K562 (cell line): ENCODE measurements at regions not wholly inside any gene's neighbourhood (a gene's known extent, or its start where the extent isn't known, plus 50 kb on each side); places are given as distances from the start of the nearest gene placed in this dataset.

ENCODE experiments used
- CCNT2 ChIP-seq: IDR thresholded peaks from 2 replicates; pipeline ENCODE4 v1.6.1; 2011; ENCODE audit warnings: borderline replicate concordance, low read depth, mild to moderate bottlenecking, moderate library complexity, mixed read lengths, low read length; ENCODE audit not compliant: insufficient read length; ENCODE audit errors: extremely low read depth
- CREB1 ChIP-seq, 2 experiments: sonication (generic) in 1 of 2; formaldehyde crosslinking in 1 of 2; IDR thresholded peaks; 2 replicates each; pipeline versions ENCODE4 v1.6.1 to v1.8.0; 2012 to 2022; ENCODE audit warnings: inconsistent platforms in 1 of 2, mild to moderate bottlenecking in 1 of 2, missing genetic modification reagents in 1 of 2, moderate library complexity in 1 of 2
- RBM25 ChIP-seq: fragments of 200-400 bp; formaldehyde crosslinking; IDR thresholded peaks from 2 replicates; pipeline ENCODE4 v1.6.1; 2018; ENCODE audit warnings: low read length, low read depth, moderate library complexity; ENCODE audit not compliant: severe bottlenecking
- SNIP1 ChIP-seq: fragments of 450-650 bp; IDR thresholded peaks from 2 replicates; pipeline ENCODE4 v1.7.1; 2017; ENCODE audit warnings: low read depth, mild to moderate bottlenecking
- ZNF589 ChIP-seq: fragments of 200-800 bp; sonication (Bioruptor generic); IDR thresholded peaks from 2 replicates; pipeline ENCODE4 v1.6.1; 2016; ENCODE audit warnings: low read depth, missing genetic modification characterization, missing compliant biosample characterization
- TF ChIP-seq, protein P1 (sequence below): IDR thresholded peaks from 3 replicates; pipeline ENCODE4 v1.6.1; 2011; ENCODE audit warnings: borderline replicate concordance, mild to moderate bottlenecking, moderate library complexity; ENCODE audit not compliant: insufficient read length; ENCODE audit errors: extremely low read depth
- TF ChIP-seq, protein P2 (sequence below): sonication (generic); formaldehyde crosslinking; IDR thresholded peaks from 2 replicates; pipeline ENCODE4 v1.8.1; 2023; ENCODE audit warnings: mild to moderate bottlenecking, missing genetic modification reagents
- TF ChIP-seq, protein P3 (sequence below): fragments of 450-650 bp; formaldehyde crosslinking; IDR thresholded peaks from 2 replicates; pipeline ENCODE4 v1.4.0; 2020; ENCODE audit warnings: mild to moderate bottlenecking, moderate library complexity
- TF ChIP-seq, protein P4 (sequence below), 2 experiments: fragments of 450-650 bp in 1 of 2; IDR thresholded peaks; 2 replicates each; pipeline ENCODE4 v1.6.1; 2011 to 2017; ENCODE audit warnings: low read depth in 2 of 2, antibody characterized with exemption in 1 of 2, borderline replicate concordance in 1 of 2, low read length in 1 of 2, mild to moderate bottlenecking in 1 of 2, mixed read lengths in 1 of 2; ENCODE audit not compliant: control insufficient read depth in 1 of 2

DNA sequence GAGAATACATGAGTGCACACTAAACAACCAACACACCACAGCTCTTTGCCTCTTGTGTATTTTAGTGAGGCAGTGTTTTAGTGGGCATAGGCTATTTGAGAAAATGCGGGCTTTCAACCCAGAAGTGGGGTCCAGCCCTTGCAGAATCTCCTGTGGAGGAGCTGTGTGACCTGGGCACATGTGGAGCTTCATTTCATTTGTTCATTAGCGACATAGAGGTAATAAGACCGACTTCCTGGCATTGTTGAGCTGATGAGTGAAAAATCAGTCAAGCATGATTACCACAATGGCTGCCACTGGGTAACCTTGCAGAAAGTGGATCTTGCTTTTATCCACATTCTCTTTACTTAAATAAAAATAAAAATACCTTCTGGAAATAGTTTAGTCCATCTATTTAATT, 923.5 kb downstream of the BCL11B start (continued):
- TF ChIP-seq, protein P1, sequence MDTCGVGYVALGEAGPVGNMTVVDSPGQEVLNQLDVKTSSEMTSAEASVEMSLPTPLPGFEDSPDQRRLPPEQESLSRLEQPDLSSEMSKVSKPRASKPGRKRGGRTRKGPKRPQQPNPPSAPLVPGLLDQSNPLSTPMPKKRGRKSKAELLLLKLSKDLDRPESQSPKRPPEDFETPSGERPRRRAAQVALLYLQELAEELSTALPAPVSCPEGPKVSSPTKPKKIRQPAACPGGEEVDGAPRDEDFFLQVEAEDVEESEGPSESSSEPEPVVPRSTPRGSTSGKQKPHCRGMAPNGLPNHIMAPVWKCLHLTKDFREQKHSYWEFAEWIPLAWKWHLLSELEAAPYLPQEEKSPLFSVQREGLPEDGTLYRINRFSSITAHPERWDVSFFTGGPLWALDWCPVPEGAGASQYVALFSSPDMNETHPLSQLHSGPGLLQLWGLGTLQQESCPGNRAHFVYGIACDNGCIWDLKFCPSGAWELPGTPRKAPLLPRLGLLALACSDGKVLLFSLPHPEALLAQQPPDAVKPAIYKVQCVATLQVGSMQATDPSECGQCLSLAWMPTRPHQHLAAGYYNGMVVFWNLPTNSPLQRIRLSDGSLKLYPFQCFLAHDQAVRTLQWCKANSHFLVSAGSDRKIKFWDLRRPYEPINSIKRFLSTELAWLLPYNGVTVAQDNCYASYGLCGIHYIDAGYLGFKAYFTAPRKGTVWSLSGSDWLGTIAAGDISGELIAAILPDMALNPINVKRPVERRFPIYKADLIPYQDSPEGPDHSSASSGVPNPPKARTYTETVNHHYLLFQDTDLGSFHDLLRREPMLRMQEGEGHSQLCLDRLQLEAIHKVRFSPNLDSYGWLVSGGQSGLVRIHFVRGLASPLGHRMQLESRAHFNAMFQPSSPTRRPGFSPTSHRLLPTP = no peak
- TF ChIP-seq, protein P2, sequence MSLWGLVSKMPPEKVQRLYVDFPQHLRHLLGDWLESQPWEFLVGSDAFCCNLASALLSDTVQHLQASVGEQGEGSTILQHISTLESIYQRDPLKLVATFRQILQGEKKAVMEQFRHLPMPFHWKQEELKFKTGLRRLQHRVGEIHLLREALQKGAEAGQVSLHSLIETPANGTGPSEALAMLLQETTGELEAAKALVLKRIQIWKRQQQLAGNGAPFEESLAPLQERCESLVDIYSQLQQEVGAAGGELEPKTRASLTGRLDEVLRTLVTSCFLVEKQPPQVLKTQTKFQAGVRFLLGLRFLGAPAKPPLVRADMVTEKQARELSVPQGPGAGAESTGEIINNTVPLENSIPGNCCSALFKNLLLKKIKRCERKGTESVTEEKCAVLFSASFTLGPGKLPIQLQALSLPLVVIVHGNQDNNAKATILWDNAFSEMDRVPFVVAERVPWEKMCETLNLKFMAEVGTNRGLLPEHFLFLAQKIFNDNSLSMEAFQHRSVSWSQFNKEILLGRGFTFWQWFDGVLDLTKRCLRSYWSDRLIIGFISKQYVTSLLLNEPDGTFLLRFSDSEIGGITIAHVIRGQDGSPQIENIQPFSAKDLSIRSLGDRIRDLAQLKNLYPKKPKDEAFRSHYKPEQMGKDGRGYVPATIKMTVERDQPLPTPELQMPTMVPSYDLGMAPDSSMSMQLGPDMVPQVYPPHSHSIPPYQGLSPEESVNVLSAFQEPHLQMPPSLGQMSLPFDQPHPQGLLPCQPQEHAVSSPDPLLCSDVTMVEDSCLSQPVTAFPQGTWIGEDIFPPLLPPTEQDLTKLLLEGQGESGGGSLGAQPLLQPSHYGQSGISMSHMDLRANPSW = no peak
- TF ChIP-seq ZNF589 (CRISPR knock-in tag) = no peak
- TF ChIP-seq RBM25 = no peak
- no peak for TF ChIP-seq CREB1 (IDR thresholded peaks at IDR 0.05)
- TF ChIP-seq CREB1 (CRISPR knock-in tag; IDR thresholded peaks at IDR 0.05) = no peak
- no peak for TF ChIP-seq SNIP1
- TF ChIP-seq, protein P3, sequence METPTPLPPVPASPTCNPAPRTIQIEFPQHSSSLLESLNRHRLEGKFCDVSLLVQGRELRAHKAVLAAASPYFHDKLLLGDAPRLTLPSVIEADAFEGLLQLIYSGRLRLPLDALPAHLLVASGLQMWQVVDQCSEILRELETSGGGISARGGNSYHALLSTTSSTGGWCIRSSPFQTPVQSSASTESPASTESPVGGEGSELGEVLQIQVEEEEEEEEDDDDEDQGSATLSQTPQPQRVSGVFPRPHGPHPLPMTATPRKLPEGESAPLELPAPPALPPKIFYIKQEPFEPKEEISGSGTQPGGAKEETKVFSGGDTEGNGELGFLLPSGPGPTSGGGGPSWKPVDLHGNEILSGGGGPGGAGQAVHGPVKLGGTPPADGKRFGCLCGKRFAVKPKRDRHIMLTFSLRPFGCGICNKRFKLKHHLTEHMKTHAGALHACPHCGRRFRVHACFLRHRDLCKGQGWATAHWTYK (CRISPR knock-in tag) = no peak
- TF ChIP-seq, protein P4, sequence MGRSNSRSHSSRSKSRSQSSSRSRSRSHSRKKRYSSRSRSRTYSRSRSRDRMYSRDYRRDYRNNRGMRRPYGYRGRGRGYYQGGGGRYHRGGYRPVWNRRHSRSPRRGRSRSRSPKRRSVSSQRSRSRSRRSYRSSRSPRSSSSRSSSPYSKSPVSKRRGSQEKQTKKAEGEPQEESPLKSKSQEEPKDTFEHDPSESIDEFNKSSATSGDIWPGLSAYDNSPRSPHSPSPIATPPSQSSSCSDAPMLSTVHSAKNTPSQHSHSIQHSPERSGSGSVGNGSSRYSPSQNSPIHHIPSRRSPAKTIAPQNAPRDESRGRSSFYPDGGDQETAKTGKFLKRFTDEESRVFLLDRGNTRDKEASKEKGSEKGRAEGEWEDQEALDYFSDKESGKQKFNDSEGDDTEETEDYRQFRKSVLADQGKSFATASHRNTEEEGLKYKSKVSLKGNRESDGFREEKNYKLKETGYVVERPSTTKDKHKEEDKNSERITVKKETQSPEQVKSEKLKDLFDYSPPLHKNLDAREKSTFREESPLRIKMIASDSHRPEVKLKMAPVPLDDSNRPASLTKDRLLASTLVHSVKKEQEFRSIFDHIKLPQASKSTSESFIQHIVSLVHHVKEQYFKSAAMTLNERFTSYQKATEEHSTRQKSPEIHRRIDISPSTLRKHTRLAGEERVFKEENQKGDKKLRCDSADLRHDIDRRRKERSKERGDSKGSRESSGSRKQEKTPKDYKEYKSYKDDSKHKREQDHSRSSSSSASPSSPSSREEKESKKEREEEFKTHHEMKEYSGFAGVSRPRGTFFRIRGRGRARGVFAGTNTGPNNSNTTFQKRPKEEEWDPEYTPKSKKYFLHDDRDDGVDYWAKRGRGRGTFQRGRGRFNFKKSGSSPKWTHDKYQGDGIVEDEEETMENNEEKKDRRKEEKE (IDR thresholded peaks at IDR 0.05; ENCODE audit: borderline replicate concordance in 1 of 2, control insufficient read depth in 1 of 2, low read depth in 2 of 2, low read length in 1 of 2) = no peak
- no peak for TF ChIP-seq CCNT2
- TF ChIP-seq, all 486 proteins: peak for 0
